AG04450 (cell line): ENCODE measurements at regions not wholly inside any gene's neighbourhood (a gene's known extent, or its start where the extent isn't known, plus 50 kb on each side); places are given as distances from the start of the nearest gene placed in this dataset.
A peak's percentile ranks its signal among the peaks of the same experiment; 100 is the strongest.
"Not testable (repeated sequence)": the region's sequence is repeated elsewhere in the genome, so short reads cannot be mapped to it uniquely, and the experiment has no call there.

Experiments
- CTCF ChIA-PET: fragments of 300-600, 350-600 bp; formaldehyde crosslinking; extraction: SDS; loops from one replicate; lab custom pipeline; 2022; ENCODE audit warnings: antibody characterized with exemption, inconsistent platforms; lab: Charles Lee
- POLR2A ChIA-PET: fragments of 350-600 bp; formaldehyde crosslinking; extraction: SDS; loops from one replicate; lab custom pipeline; 2021; ENCODE audit warnings: antibody characterized with exemption, inconsistent platforms; lab: Yijun Ruan, JAX
- DNase-seq: peaks from one replicate; pipeline ENCODE4 v3.0.0-alpha.2; 2011; ENCODE audit warnings: low read depth, low spot score
- H3K27ac ChIP-seq: one replicate; pipeline ENCODE4 v1.5.1; 2012; ENCODE audit warnings: low read depth, low read length, control low read depth
- H3K27me3 ChIP-seq: one replicate; pipeline ENCODE4 v1.6.0; 2012; ENCODE audit warnings: low read length; ENCODE audit not compliant: control insufficient read depth, insufficient read depth
- H3K4me3 ChIP-seq: 2 replicates; pipeline ENCODE4 v1.5.1; 2011; ENCODE audit warnings: mild to moderate bottlenecking, low read depth, low read length, control low read depth
- H3K9me3 ChIP-seq: 2 replicates; pipeline ENCODE4 v1.5.1; 2012; ENCODE audit warnings: low read length; ENCODE audit not compliant: control insufficient read depth, insufficient read depth
- CTCF ChIP-seq: IDR thresholded peaks from 2 replicates; pipeline ENCODE4 v1.5.1; 2011; ENCODE audit warnings: low read depth, low read length, control low read depth, inconsistent platforms

DNA sequence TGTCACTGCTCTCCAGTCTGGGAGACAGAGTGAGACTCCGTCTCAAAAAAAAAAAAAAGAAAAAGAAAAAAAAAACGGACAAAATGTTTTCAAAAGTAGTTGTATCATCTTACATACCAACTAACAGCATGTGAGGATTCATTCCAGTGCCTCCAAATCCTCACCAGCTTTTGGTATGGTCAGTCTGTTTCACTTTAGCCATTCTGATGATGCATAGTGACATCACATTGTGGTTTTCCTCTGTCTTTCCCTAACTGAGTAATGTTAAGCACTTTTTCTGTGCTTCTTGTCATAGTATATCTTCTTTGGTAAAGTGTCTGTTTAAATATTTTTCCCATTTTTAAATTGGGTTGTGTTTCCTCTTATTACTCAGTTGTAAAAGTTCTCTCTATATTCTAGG is 251.4 kb upstream of the CTBP2 start:
- Histone ChIP-seq H3K27ac (no peak overlapping the region), H3K27me3 (no peaks in the 10 kb centered on the region), H3K4me3 (no peak overlapping the region), H3K9me3 (peaks cover 4% of the 10 kb centered on the region; the same call in 1 of the 2 replicates)
- CTCF ChIA-PET, result no interaction called here
- POLR2A ChIA-PET, result no interaction called here
- TF ChIP-seq CTCF, result no peak
- peak; percentile 63 for DNase-seq

DNA sequence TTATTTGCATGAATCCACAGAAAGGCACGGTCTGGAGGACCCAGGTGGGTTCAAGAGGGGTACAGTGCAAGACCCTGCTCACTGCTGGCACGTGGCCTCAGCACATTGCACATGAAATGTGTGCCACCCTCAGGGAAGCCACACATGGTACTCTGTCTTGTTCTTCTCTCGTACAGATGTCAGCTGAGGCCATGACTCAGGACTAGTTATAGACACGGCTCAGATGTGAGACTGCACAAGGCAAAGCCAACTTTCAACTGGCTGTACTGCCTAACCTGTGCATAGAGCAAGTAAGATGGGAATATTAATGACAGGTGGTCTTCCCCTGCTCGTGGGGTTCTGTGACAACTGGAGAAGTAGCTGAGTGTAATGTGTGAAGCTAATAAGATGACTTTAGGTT is 249.4 kb upstream of the CTBP2 start:
- no peaks in the 10 kb centered on the region for H3K27me3 ChIP-seq
- H3K4me3 ChIP-seq, result no peak overlapping the region
- DNase-seq, result no peak
- H3K27ac ChIP-seq, result no peak overlapping the region
- TF ChIP-seq CTCF, result no peak
- CTCF ChIA-PET, result no interaction called here
- POLR2A ChIA-PET, result no interaction called here
- H3K9me3 ChIP-seq, result peaks cover 4% of the 10 kb centered on the region; the same call in 1 of the 2 replicates

- no peak for DNase-seq
- TF ChIP-seq CTCF, result no peak
- Histone ChIP-seq H3K27ac (no peak overlapping the region), H3K4me3 (no peak overlapping the region), H3K9me3 (peaks cover 4% of the 10 kb centered on the region; the same call in 1 of the 2 replicates), H3K27me3 (no peaks in the 10 kb centered on the region)
- ChIA-PET POLR2A (no interaction called here), CTCF (no interaction called here)
These were observed 247.2 kb upstream of the CTBP2 start for GRCh38 chr10:125407557-125407956.

DNA sequence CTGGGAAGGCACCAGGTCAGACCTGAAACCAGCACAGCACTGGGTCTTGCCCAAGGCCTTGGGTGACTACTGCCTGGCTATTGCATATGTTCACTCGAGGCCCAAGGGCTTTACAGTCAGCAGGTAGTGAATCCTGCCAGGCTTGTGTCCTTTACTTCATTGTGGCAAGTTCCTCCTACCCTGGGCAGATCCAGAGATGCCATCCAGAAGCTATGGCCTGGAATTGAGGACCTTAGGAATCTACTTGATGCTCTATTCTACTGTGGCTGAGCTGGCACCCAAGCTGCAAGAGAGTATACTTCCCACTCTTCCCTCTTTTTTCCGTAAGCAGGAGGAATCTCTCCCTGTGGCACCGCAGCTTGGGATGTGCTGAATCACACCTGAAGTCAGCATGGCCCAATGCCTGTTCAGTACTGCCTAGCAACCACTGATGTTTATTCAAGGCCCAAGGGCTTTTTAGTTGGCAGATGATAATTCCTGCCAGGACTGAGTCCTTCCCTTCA is 246.7 kb upstream of the CTBP2 start:
- no peaks in the 10 kb centered on the region for H3K27me3 ChIP-seq
- TF ChIP-seq CTCF, result no peak
- H3K4me3 ChIP-seq, result no peak overlapping the region
- ChIA-PET POLR2A (no interaction called here), CTCF (no interaction called here)
- H3K9me3 ChIP-seq, result peaks cover 4% of the 10 kb centered on the region; the same call in 1 of the 2 replicates
- H3K27ac ChIP-seq, result no peak overlapping the region
- no peak for DNase-seq

GRCh38 chr10:125404902-125405301 is 244.5 kb upstream of the CTBP2 start:
- H3K9me3 ChIP-seq, CTCF ChIA-PET, H3K27ac ChIP-seq, DNase-seq, POLR2A ChIA-PET, H3K27me3 ChIP-seq, H3K4me3 ChIP-seq: not testable (repeated sequence)

DNA sequence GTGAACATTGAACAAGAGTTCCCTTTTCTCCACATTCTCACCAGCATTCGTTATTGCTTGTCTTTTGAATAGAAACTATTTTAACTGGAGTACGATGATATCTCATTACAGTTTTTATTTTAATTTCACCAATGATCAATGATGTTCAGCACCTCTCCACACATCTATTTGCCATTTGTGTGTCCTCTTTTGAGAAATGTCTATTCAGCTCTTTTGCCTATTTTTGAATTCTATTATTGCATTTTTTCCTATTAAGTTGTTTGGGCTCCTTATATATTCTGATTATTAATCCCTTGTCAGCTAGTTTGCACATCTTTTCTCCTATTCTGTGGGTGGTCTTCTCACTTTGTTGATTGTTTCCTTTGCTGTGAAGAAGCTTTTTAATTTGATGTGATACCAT is 241.1 kb upstream of the CTBP2 start:
- no peak for TF ChIP-seq CTCF
- Histone ChIP-seq H3K27ac (no peak overlapping the region), H3K4me3 (no peak overlapping the region), H3K9me3 (no peaks in the 10 kb centered on the region), H3K27me3 (no peaks in the 10 kb centered on the region)
- POLR2A ChIA-PET, result no interaction called here
- DNase-seq, result no peak
- CTCF ChIA-PET, result no interaction called here
